8988T (cell line): ENCODE measurements at regions not wholly inside any gene's neighbourhood (a gene's known extent, or its start where the extent isn't known, plus 50 kb on each side); places are given as distances from the start of the nearest gene placed in this dataset.

Source experiments
- DNase-seq: peaks from one replicate; pipeline ENCODE4 v3.0.0; 2011

GRCh38 chr12:19964549-19964948, 403.8 kb upstream of the PDE3A start:
- no peak for DNase-seq

GRCh38 chr12:19965196-19966038, 402.9 kb upstream of the PDE3A start:
- no peak for DNase-seq

GRCh38 chr12:19967001-19967400, 401.3 kb upstream of the PDE3A start:
- no peak for DNase-seq

DNA sequence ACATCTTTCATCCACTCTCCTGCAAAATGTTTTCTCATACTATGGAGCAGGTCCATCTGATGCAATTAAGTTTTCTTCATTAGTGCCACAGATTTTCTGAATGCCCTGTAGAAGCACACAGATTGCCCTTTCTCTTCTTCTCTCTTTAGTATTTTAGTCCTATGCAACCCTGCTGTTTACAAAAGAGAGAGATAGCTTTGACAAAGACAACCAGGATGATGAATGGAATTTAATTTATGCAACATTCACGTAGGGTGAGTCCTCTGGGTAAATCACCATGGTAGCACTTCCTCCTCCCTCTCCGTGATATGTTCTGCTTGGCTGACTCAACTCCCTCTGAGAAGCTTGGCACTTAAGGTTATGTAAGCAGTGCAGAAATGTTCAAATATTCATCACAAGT, 400.9 kb upstream of the PDE3A start:
- DNase-seq, result no peak

DNA sequence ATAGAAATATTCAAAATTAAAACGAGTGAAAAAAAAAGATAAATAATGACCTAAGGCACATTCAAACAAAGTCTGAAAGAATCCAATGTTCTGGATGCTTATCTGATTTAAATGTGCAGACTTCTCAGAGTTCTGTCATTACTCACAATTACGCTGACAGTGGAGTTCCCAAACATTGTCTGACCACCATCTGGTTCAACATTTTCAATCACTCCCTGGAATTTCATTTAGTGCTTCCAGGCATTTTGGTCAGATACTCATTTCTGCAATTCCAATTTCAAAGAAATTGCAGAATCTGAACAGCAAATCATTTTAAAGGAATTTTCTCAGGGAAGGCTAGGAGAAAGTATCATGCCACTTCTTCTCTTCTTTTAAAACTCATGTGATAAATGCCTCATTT, 398.2 kb upstream of the PDE3A start:
- no peak for DNase-seq

DNA sequence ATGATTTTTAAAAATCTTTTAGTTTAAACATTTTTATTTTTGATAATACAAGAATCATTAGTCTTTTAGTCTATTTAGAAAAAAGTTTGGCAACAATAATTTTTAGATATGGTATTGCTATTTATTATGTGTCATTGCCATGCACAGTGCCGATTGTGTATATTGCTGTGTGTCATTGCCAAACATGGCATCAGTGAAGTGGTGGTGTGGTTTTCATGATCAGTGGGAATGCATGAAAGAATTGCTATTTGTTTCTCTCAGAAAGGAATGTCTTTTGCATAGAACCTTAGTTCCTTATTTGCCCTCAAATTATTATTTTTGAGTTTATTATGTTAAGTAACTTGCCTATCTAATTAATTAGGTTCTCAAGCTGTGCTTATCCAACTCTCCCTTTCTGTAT, 397.5 kb upstream of the PDE3A start:
- no peak for DNase-seq

DNA sequence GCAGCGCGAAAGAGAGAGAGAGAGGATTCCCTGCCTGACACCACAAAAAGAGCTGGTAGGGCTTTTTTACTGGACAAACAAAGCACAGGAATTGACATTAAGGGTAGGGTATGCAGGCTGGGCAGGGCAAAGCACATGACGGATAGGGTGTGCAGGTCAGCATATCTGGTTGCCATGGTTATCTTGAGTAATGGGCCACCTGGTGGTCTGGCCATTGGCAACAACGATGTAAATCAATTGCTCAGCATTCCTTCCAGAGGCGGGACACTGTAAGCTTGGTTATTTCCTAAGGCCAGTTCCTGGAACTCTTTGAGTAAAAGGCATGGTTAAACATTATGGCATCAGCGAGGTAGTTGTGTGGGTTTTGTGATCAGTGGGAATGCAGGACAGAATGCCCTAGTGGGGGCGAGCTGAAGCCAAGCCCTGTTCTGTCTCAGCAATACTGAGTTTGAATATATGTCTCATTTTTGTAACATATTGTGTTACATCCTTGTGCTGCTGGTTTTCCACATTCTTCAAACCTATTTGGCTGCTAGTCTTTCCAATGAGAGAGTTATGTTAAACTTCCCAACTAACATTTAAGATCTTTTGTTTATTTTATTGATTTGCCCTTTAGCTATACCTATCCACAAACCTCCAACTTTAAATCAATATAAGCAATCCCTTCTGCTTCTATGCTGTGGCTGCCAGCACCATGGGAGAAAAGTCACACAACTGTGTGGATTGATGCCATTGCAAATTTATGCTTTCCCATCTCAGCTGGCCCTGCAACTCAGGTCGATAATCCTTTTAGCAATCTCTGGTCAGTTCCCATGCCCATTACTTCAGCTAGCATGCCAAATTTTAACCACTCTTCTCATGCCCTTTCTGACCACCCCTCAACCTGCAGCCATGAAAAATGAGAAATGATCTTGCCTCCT, 396.7 kb upstream of the PDE3A start:
- DNase-seq, result no peak

DNA sequence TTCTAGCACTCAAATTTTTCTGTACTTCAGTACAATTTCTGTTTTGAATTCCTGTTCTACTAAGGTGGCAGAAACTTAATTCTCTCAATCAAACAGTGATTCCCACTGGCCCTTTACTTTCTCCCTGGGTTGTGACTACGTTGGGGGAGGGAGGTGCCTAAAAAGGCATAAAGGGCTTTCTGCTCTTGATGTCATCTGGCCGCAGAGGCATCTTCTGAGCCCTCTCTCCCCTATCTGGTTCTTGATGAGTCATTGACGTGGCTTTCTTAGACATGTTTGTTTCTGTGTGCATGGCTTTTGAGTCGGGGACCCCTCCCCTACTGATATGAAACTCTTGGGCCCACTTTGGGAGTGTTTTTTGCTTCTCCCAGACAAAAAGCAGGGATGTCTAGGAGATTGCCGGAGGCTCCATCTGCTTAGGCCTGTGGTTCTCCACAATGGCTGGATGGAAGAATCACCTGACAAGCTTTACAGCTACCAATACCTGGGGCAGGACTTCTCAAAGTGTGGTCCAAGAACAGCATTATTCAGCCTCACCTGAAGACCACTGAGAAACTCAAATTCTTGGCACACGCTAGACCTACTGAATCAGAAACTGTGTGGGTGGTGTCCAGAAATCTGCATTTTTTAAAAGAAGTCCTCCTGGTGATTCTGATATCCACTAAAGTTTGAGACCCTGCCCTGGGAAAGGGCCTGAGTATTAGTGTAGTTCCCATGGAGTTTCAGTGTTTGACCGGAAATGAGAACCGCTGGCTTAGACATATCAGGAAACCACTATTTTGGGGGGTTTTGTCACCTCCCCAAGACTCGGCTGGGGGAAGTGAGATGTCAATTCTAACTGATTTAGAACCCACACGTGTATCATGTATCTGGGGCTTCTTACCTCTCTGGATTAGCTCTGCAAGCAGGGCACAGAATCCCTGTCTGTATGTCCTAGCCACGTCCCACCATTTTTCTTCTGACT, 395.7 kb upstream of the PDE3A start:
- no peak for DNase-seq

DNA sequence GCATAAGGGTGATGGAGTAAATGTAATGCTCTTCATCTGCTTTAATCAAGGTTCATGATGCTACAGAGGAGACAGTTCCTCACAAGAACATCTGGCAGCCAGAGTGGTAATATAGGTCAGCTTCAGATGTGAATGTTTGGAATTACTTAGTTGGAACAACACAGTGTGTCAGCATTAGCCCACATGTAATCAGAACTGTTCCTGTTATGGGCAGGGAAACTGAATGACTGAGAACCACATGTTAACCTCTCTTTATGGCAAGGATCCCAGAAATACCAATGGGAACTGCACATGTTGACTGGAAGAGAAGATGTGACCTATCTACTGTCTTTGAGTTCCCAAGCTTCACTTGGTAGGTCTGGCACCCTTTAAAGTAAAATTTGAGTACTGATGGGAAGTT, 390.1 kb upstream of the PDE3A start:
- DNase-seq, result no peak

DNA sequence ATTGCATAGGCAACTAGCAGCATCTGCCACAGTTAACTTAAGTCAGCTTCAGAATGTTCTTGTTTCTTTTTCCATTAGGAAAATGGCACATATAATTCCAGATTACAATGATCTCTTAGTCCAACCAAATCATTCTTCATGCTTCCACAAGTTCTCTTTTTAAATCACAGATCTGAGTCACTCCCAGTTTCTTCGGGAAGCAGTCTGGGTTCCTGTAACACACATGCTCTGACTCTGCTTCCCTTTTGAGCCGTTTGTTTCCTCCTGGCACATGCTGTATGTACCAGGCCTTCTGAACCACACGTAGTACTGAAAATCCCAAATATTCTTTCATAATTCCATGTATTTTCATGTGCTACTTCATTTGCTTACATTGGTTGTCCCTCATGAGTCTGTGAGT, 388.8 kb upstream of the PDE3A start:
- DNase-seq, result no peak

DNA sequence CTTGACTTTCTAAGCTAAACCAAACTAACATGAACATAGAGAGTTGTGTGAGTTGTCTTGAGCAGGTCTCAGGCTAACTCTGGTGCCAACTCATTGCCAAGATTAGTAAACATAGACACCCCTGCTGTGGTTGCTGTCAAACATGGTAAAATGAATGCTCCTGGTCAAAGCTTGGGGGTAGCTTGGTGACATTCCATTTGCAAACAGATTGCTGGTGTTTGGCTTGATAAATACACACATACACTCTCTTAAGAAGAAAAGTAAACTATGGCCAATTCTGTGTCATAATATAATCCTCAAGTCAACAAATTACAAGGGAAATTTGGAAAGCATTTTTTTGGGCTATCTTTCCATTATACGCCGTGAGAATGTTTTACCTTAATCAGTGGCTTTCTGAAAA, 386.4 kb upstream of the PDE3A start:
- DNase-seq, result no peak

DNA sequence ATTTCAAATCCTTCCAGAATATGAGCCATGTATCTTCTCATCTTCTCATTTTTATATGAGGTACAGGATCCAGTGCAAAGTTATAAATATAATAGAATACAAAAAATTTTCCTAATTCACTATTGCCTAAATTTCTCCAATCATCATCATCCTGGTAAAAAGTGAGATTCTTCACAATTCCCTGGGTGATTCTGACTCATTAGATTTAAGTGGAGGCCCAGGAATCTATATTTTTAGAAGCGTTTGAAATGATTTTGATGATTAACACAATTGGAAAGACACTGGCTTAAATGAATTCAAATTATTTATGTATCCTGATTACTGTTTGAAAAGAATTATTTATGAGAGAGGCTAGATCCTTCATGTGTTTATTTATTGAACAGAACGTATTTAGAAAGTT, 380.3 kb upstream of the PDE3A start:
- no peak for DNase-seq

- no peak for DNase-seq
Measured at GRCh38 chr12:19988459-19988873, 379.9 kb upstream of the PDE3A start.

DNA sequence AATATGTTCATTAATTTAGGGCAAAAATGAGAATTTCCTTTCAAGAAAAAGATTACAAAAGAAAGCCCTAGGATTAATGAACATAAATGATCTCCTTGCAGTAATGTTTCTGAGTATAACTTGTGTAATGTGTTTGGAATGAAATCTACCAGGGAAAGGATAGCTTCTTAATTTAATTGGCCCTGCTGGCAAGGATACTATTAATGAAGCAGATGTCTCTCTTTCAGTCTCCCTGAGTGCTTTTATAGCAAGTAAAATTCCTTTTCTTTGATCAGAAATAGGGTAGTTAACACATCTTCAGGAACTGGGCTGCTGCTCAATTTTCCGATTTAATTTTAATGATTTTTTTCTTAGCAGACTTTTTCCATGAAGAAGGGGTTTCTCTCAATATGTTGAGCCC, 379.4 kb upstream of the PDE3A start:
- no peak for DNase-seq

DNA sequence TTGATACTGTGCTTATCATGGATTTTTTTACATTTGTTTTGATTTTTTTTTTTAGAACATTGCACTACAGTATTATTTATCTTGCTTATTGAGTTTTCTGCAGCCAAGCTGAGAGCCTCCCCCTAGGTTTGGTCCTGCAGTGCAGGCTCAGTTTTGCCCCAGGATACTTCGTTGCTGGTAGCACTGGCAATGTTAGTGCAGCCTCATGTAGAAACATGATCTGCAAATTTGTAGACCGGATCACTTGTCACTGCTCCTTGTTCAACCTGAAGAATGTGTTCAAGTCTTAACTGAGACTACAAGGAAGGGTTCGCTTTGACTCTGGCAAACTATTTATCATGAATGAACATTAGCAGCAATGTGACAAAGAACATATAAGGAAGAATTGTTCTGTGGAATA, 377.2 kb upstream of the PDE3A start:
- no peak for DNase-seq

DNA sequence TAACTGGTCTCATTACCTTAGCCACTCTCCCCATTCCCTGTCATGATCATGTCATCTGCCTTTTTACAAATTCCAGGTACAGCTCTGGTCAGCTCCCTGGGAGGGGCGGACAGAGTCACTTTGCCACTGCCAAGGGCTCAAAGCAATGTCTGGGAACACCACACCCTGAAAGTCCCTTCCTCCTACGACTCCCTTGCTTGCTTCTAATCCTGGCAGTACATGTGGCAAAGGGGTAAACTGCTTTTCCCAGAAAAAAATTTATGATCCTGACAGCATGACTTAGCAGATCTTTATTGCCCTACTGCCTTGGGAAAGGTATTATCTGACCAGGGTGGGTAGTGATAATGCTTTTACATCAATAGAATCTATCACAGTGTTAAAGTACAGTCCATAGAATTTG, 376.0 kb upstream of the PDE3A start:
- DNase-seq, result no peak

- no peak for DNase-seq
Measured at GRCh38 chr12:19994968-19995367, 373.4 kb upstream of the PDE3A start.

- DNase-seq, result no peak
Measured at GRCh38 chr12:19997656-19998400, 370.5 kb upstream of the PDE3A start.

DNA sequence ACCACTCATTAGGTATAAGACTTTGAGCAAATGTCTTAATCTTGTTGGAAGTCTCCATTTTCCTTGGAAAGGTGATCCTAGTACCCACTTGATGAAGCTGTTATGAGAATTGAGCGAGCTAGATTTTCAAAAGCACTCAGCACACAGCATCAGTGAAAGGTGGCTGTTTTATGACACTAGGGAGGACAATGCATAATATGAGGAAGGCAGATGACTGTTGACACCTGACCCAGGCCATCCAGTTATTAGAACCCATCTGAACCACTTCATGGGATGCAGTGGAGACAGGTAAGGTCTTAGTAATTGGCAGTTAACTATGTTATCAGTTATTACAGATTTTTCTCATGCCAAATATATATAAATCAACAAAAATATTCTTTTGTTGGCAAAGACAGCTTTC, 369.9 kb upstream of the PDE3A start:
- no peak for DNase-seq

- DNase-seq, result no peak
Measured at GRCh38 chr12:19998961-19999804, 369.2 kb upstream of the PDE3A start.

- DNase-seq, result no peak
Measured at GRCh38 chr12:19999805-20000138, 368.6 kb upstream of the PDE3A start.
